VCaP (cell line): ENCODE measurements at regions not wholly inside any gene's neighbourhood (a gene's known extent, or its start where the extent isn't known, plus 50 kb on each side); places are given as distances from the start of the nearest gene placed in this dataset.

Source experiments
- H3K27ac ChIP-seq: fragments of 450-650 bp; 2 replicates; pipeline ENCODE4 v1.5.1; 2017
- CTCF ChIP-seq: fragments of 450-650 bp; conservative IDR thresholded peaks from 2 replicates; pipeline ENCODE4 v1.5.1; 2017; ENCODE audit warnings: mild to moderate bottlenecking, moderate library complexity

GRCh38 chr2:22996911-22997310 lies 388.1 kb upstream of the KLHL29 start:
- no peak for TF ChIP-seq CTCF
- H3K27ac ChIP-seq, result no peak overlapping the region

- H3K27ac ChIP-seq, result no peak overlapping the region
- TF ChIP-seq CTCF, result no peak
Observed at GRCh38 chr2:22998359-22998758, 386.6 kb upstream of the KLHL29 start.

- no peak overlapping the region for H3K27ac ChIP-seq
- no peak for TF ChIP-seq CTCF
Observed at GRCh38 chr2:22999951-23000350, 385.0 kb upstream of the KLHL29 start.

- no peak overlapping the region for H3K27ac ChIP-seq
- peak; percentile 62 for TF ChIP-seq CTCF
Observed at GRCh38 chr2:23002234-23002633, 382.7 kb upstream of the KLHL29 start.

- no peak overlapping the region for H3K27ac ChIP-seq
- TF ChIP-seq CTCF, result no peak
Observed at GRCh38 chr2:23005469-23005868, 379.5 kb upstream of the KLHL29 start.

GRCh38 chr2:23007631-23008235 lies 377.2 kb upstream of the KLHL29 start:
- no peak overlapping the region for H3K27ac ChIP-seq
- TF ChIP-seq CTCF, result no peak

- H3K27ac ChIP-seq, result no peak overlapping the region
- no peak for TF ChIP-seq CTCF
Observed at GRCh38 chr2:23008440-23008839, 376.5 kb upstream of the KLHL29 start.
